Activated T-helper 2 cell treated with anti-CD3 and anti-CD28 coated beads, Interferon-gamma antibody, Interleukin-2, Interleukin-4, amounts not matched to agents 10 μg/mL and 5 μg/mL and 100 μg/mL, durations not matched to agents 14 hours and 24 hours and 36 hours (primary cell): ENCODE measurements at regions not wholly inside any gene's neighbourhood (a gene's known extent, or its start where the extent isn't known, plus 50 kb on each side); places are given as distances from the start of the nearest gene placed in this dataset.
"Not testable (repeated sequence)": the region's sequence is repeated elsewhere in the genome, so short reads cannot be mapped to it uniquely, and the experiment has no call there.

ENCODE experiments used
- DNase-seq: peaks from one replicate; pipeline ENCODE4 v3.0.0; 2021; ENCODE audit warnings: low spot score
- H3K27ac Mint-ChIP-seq: one replicate; pipeline ENCODE4 v1.8.0; 2021; ENCODE audit warnings: mixed read lengths
- H3K27me3 Mint-ChIP-seq: one replicate; pipeline ENCODE4 v1.8.0; 2021; ENCODE audit warnings: low read depth, mixed read lengths
- H3K36me3 Mint-ChIP-seq: one replicate; pipeline ENCODE4 v1.8.0; 2021; ENCODE audit warnings: low read depth, mixed read lengths
- H3K4me1 Mint-ChIP-seq: one replicate; pipeline ENCODE4 v1.8.0; 2021; ENCODE audit warnings: low read depth, mixed read lengths
- H3K4me3 Mint-ChIP-seq: one replicate; pipeline ENCODE4 v1.8.0; 2021; ENCODE audit warnings: low read depth, mild to moderate bottlenecking, moderate library complexity, mixed read lengths
- H3K9me3 Mint-ChIP-seq: one replicate; pipeline ENCODE4 v1.8.0; 2021; ENCODE audit warnings: mixed read lengths
- intact Hi-C: fragments of 100-400 bp; cut with micrococcal nuclease; formaldehyde crosslinking; loops from one replicate; pipeline ENCODE4 v1.15.1; 2023

GRCh38 chr1:233722212-233722979 is 108.5 kb downstream of the KCNK1 start:
- H3K4me1 Mint-ChIP-seq = no peaks in the 10 kb centered on the region
- no peaks in the 10 kb centered on the region for H3K9me3 Mint-ChIP-seq
- H3K27me3 Mint-ChIP-seq = no peaks in the 10 kb centered on the region
- H3K36me3 Mint-ChIP-seq = no peaks in the 10 kb centered on the region
- H3K4me3 Mint-ChIP-seq = no peak overlapping the region
- DNase-seq = no peak
- intact Hi-C loops = no loop called here
- no peak overlapping the region for H3K27ac Mint-ChIP-seq

DNA sequence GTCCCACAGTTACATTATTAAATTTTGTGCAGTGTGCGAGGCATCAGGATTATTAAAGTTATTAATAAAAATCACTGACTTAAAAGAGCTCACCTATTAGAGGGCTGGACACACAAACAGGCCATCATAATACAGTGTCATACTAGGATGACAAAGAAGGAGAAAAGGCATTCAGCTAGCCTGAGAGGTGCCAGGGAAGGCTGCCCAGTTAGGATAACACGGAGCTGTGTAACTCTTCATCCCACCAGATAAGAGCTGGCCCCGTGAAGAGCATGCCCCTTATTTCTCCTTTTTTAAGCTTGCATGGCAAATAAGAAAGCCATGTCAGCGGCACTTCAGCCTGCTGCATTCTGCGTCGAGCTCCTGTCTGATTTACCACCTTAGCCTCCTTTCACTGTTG is 109.5 kb downstream of the KCNK1 start:
- H3K4me1 Mint-ChIP-seq = no peaks in the 10 kb centered on the region
- H3K27me3 Mint-ChIP-seq = no peaks in the 10 kb centered on the region
- intact Hi-C loops = no loop called here
- H3K4me3 Mint-ChIP-seq = no peak overlapping the region
- H3K9me3 Mint-ChIP-seq = no peaks in the 10 kb centered on the region
- no peaks in the 10 kb centered on the region for H3K36me3 Mint-ChIP-seq
- H3K27ac Mint-ChIP-seq = no peak overlapping the region
- DNase-seq = no peak

GRCh38 chr1:233724131-233724631 is 110.3 kb downstream of the KCNK1 start:
- H3K27me3 Mint-ChIP-seq, H3K36me3 Mint-ChIP-seq, H3K4me1 Mint-ChIP-seq, intact Hi-C loops, DNase-seq, H3K9me3 Mint-ChIP-seq, H3K4me3 Mint-ChIP-seq, H3K27ac Mint-ChIP-seq: not testable (repeated sequence)

DNA sequence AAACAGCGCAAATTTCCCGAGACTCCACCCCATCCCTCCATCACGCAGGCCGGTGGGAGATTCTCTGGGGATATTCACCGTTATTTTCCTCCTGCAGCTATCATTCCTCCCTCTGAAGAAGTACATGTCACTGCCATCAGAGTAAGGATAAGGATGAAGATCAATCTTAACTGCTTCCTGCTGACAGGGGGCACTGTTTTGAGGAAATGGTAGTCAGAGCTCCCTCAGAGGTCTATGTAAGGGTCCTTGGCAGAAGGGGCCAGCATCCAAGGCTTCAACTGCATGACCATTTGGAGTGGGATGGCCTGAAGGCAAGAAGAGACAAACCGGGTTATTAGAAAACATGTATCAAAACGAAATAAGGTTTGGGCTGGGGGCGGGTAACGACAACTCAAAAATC is 111.5 kb downstream of the KCNK1 start:
- Mint-ChIP-seq H3K27me3 (no peaks in the 10 kb centered on the region), H3K4me3 (no peak overlapping the region), H3K36me3 (no peaks in the 10 kb centered on the region), H3K4me1 (no peaks in the 10 kb centered on the region), H3K27ac (no peak overlapping the region), H3K9me3 (no peaks in the 10 kb centered on the region)
- no peak for DNase-seq
- intact Hi-C loops = no loop called here

DNA sequence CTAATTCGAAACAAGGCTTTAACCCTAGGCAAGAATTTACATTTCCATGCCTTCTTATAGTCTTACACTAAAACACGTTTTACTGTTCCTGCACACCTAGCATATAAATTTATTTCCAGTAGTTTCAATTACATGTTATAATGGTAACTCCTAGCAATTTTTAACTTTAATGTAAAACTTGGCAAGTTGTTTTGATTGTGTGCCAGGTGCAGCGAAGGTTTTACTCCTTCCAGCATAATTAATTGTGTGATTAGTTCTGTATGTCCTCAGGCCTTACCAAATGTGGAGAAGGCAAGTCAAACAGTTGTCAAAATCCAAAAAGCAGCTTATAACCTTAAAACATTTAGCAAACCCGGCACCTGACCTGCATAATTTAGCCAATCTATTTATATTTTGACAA is 114.8 kb downstream of the KCNK1 start:
- H3K4me1 Mint-ChIP-seq = no peaks in the 10 kb centered on the region
- no peak for DNase-seq
- H3K9me3 Mint-ChIP-seq = no peaks in the 10 kb centered on the region
- H3K27ac Mint-ChIP-seq = no peak overlapping the region
- H3K4me3 Mint-ChIP-seq = no peak overlapping the region
- intact Hi-C loops = no loop called here
- H3K36me3 Mint-ChIP-seq = no peaks in the 10 kb centered on the region
- H3K27me3 Mint-ChIP-seq = no peaks in the 10 kb centered on the region

DNA sequence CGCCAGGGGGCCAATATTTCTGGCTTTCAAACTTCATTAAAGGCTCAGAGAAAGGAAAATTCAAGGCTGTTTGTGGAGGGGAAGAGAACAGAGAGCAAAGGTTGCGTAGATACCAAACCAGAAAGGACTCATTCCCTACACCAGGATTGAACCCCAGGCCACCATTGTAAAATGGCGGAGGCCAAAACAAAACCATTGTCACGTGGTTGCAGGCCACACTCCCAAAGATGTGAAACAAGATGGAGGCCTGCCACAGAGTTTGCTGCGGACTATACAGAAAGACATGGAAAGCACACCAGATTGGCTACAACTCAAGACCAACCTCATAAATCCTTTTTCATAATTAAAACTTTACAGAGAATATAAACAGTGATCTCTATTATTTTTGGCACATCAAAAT is 116.5 kb downstream of the KCNK1 start:
- no peak overlapping the region for H3K4me3 Mint-ChIP-seq
- no peak overlapping the region for H3K27ac Mint-ChIP-seq
- H3K27me3 Mint-ChIP-seq = no peaks in the 10 kb centered on the region
- no peak for DNase-seq
- intact Hi-C loops = no loop called here
- H3K9me3 Mint-ChIP-seq = no peaks in the 10 kb centered on the region
- H3K4me1 Mint-ChIP-seq = no peaks in the 10 kb centered on the region
- H3K36me3 Mint-ChIP-seq = no peaks in the 10 kb centered on the region

DNA sequence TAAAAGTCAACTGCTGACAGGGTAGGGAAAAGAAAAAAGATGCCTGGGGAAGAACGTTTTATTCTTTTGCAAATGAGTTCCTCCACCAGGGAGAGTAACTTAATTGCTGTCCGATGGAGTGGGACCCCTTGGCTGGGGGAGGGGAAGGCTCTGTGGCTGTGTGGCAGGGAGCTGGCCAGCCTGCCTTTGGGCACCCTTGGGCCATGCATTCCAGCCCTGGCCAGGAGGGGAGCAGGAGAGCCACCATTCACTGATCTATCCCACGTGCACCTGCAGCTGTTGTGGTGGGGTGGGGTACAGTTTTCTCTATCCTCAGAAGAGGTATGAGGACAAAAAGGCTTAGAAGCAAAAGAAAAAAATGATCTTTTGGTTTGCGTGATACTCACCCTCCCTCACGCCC is 116.9 kb downstream of the KCNK1 start:
- Mint-ChIP-seq H3K9me3 (no peaks in the 10 kb centered on the region), H3K27me3 (no peaks in the 10 kb centered on the region), H3K4me1 (no peaks in the 10 kb centered on the region), H3K36me3 (no peaks in the 10 kb centered on the region), H3K27ac (no peak overlapping the region), H3K4me3 (no peak overlapping the region)
- DNase-seq = no peak
- intact Hi-C loops = no loop called here

DNA sequence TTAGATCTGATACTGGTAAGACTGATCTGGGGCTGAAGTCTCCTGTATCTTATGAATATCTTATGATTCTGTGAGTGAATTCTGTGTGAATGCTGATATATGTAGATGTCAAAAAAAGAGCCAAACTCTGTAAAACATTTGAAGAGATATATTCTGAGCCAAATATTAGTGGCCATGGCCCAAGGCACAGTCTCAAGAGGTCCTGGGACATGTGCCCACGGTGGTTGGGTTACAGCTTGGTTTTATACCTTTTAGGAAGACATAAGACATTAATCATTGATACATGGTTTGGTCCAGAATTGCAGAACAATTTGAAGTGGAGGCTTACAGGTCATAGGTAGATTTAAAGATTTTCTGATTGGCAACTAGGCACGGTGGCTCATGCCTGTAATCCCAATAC is 118.3 kb downstream of the KCNK1 start:
- no peaks in the 10 kb centered on the region for H3K36me3 Mint-ChIP-seq
- no peaks in the 10 kb centered on the region for H3K9me3 Mint-ChIP-seq
- H3K4me3 Mint-ChIP-seq = no peak overlapping the region
- intact Hi-C loops = no loop called here
- no peak overlapping the region for H3K27ac Mint-ChIP-seq
- peaks cover 4% of the 10 kb centered on the region for H3K27me3 Mint-ChIP-seq
- DNase-seq = no peak
- H3K4me1 Mint-ChIP-seq = no peaks in the 10 kb centered on the region

- Mint-ChIP-seq H3K9me3 (no peaks in the 10 kb centered on the region), H3K36me3 (no peaks in the 10 kb centered on the region), H3K27me3 (peaks cover 4% of the 10 kb centered on the region), H3K4me1 (no peaks in the 10 kb centered on the region), H3K27ac (no peak overlapping the region), H3K4me3 (no peak overlapping the region)
- intact Hi-C loops = no loop called here
- DNase-seq = no peak
These were observed 120.5 kb downstream of the KCNK1 start for GRCh38 chr1:233734456-233734855.

- H3K27me3 Mint-ChIP-seq = peaks cover 4% of the 10 kb centered on the region
- H3K27ac Mint-ChIP-seq = no peak overlapping the region
- no peak overlapping the region for H3K4me3 Mint-ChIP-seq
- no peaks in the 10 kb centered on the region for H3K9me3 Mint-ChIP-seq
- intact Hi-C loops = no loop called here
- H3K36me3 Mint-ChIP-seq = no peaks in the 10 kb centered on the region
- DNase-seq = no peak
- H3K4me1 Mint-ChIP-seq = no peaks in the 10 kb centered on the region
These were observed 121.4 kb downstream of the KCNK1 start for GRCh38 chr1:233735331-233735730.

DNA sequence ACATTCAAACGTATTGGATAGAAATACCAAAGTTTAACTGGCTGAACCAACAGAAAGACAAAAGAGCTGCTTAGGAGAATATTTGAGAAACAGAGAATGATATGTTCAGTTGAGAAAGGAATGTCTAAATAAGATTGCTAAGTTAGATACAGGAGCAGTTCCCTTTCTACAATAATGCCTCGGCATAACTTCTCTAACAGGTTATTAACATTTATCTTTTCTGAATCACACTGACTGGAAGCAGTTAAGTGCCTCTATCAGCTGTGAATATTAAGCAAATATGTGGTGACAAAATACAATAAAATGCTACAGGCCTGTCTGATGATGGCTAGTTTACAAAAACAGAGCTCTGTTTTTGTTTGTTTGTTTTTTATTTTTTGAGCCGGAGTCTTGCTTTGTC is 121.9 kb downstream of the KCNK1 start:
- H3K4me1 Mint-ChIP-seq = no peaks in the 10 kb centered on the region
- DNase-seq = no peak
- no peaks in the 10 kb centered on the region for H3K9me3 Mint-ChIP-seq
- H3K36me3 Mint-ChIP-seq = no peaks in the 10 kb centered on the region
- H3K27ac Mint-ChIP-seq = no peak overlapping the region
- H3K27me3 Mint-ChIP-seq = peaks cover 4% of the 10 kb centered on the region
- intact Hi-C loops = no loop called here
- H3K4me3 Mint-ChIP-seq = no peak overlapping the region

GRCh38 chr1:233737341-233737740 is 123.4 kb downstream of the KCNK1 start:
- H3K9me3 Mint-ChIP-seq = no peaks in the 10 kb centered on the region
- H3K4me3 Mint-ChIP-seq = no peak overlapping the region
- H3K27ac Mint-ChIP-seq = no peak overlapping the region
- intact Hi-C loops = no loop called here
- no peaks in the 10 kb centered on the region for H3K4me1 Mint-ChIP-seq
- no peak for DNase-seq
- peaks cover 4% of the 10 kb centered on the region for H3K27me3 Mint-ChIP-seq
- no peaks in the 10 kb centered on the region for H3K36me3 Mint-ChIP-seq

GRCh38 chr1:233738396-233738795 is 124.5 kb downstream of the KCNK1 start:
- Mint-ChIP-seq H3K36me3 (no peaks in the 10 kb centered on the region), H3K27ac (no peak overlapping the region), H3K9me3 (no peaks in the 10 kb centered on the region), H3K4me1 (no peaks in the 10 kb centered on the region), H3K27me3 (peaks cover 7% of the 10 kb centered on the region), H3K4me3 (no peak overlapping the region)
- DNase-seq = no peak
- intact Hi-C loops = no loop called here

GRCh38 chr1:233738850-233739249 is 124.9 kb downstream of the KCNK1 start:
- Mint-ChIP-seq H3K36me3 (no peaks in the 10 kb centered on the region), H3K9me3 (no peaks in the 10 kb centered on the region), H3K27ac (no peak overlapping the region), H3K27me3 (peaks cover 7% of the 10 kb centered on the region), H3K4me3 (no peak overlapping the region), H3K4me1 (no peaks in the 10 kb centered on the region)
- intact Hi-C loops = no loop called here
- DNase-seq = no peak
